GM12865 (cell line): ENCODE measurements at regions not wholly inside any gene's neighbourhood (a gene's known extent, or its start where the extent isn't known, plus 50 kb on each side); places are given as distances from the start of the nearest gene placed in this dataset.
A peak's percentile ranks its signal among the peaks of the same experiment; 100 is the strongest.

Source experiments
- DNase-seq: peaks from one replicate; pipeline ENCODE4 v3.0.0; 2010; ENCODE audit warnings: low read depth
- H3K4me3 ChIP-seq: 2 replicates; pipeline ENCODE4 v1.5.1; 2011; ENCODE audit warnings: mild to moderate bottlenecking, low read depth, low read length, control low read depth
- TF ChIP-seq, protein P1 (sequence below): IDR thresholded peaks from 2 replicates; pipeline ENCODE4 v1.5.1; 2011; ENCODE audit warnings: low read length, control low read depth, low read depth, inconsistent platforms; ENCODE audit not compliant: insufficient read depth; ENCODE audit errors: missing control alignments

DNA sequence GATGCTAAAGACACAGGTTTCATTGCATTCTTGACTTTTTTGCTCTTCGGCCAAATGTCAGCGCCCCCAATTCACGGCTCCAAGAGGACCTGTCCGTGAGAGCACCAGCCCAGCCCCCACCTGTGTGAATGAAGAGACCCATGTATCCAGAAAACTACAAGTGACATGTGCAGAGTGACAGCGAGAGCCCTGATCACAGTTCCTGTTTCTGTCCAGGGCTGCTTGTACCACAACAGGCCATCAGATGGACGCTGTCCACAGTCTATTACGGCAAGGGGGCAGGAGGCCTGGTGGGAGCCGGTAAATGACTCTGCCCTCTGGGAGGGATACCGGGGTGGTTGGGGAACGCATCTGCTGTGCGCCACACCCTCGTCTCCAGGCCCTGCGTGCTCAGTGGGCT, 520.9 kb upstream of the ID2 start:
- no peak overlapping the region for H3K4me3 ChIP-seq
- no peak for DNase-seq
- TF ChIP-seq, protein P1, sequence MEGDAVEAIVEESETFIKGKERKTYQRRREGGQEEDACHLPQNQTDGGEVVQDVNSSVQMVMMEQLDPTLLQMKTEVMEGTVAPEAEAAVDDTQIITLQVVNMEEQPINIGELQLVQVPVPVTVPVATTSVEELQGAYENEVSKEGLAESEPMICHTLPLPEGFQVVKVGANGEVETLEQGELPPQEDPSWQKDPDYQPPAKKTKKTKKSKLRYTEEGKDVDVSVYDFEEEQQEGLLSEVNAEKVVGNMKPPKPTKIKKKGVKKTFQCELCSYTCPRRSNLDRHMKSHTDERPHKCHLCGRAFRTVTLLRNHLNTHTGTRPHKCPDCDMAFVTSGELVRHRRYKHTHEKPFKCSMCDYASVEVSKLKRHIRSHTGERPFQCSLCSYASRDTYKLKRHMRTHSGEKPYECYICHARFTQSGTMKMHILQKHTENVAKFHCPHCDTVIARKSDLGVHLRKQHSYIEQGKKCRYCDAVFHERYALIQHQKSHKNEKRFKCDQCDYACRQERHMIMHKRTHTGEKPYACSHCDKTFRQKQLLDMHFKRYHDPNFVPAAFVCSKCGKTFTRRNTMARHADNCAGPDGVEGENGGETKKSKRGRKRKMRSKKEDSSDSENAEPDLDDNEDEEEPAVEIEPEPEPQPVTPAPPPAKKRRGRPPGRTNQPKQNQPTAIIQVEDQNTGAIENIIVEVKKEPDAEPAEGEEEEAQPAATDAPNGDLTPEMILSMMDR = no peak

DNA sequence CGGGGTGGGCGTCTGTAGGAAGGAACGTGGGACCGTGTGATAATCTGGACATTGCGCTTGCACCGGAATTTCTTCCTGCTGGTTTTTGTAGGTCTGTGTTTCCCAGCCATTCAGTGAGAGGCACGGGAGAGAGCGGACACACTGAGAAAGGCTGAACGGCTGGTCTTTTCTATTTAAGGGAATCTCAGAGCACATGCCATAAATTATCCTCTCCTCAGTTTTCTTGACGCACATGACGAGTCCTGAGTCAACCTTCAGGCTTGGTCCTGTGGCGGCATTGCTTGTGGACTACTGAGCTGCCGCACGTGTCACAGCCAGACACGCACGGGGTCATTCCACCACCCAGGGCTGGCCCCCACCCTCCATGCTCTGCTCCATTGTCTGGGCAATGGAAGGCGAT, 519.3 kb upstream of the ID2 start:
- TF ChIP-seq, protein P1 = no peak
- no peak for DNase-seq

DNA sequence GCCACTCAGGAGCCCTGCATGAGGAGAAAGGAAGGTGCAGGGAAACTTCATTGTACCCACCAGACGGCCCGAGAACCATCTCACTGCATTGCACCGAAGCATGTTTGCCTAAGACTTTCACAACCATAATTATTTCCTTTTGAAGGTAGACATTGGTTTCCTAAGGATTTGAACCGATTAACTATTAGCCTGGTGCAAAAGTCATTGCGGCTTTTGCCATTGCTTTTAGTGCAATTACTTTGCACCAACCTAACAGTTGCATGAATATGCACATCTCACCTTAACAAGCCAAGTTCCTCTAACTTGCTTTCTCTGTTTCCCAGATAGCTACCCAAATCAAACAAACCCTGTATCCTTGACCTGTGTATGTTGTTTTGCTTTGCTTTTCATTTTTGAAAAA, 516.3 kb upstream of the ID2 start:
- DNase-seq = no peak
- TF ChIP-seq, protein P1 = no peak
- no peak overlapping the region for H3K4me3 ChIP-seq

More for the DNA sequence above, 519.3 kb upstream of the ID2 start:
- H3K4me3 ChIP-seq = no peak overlapping the region

DNA sequence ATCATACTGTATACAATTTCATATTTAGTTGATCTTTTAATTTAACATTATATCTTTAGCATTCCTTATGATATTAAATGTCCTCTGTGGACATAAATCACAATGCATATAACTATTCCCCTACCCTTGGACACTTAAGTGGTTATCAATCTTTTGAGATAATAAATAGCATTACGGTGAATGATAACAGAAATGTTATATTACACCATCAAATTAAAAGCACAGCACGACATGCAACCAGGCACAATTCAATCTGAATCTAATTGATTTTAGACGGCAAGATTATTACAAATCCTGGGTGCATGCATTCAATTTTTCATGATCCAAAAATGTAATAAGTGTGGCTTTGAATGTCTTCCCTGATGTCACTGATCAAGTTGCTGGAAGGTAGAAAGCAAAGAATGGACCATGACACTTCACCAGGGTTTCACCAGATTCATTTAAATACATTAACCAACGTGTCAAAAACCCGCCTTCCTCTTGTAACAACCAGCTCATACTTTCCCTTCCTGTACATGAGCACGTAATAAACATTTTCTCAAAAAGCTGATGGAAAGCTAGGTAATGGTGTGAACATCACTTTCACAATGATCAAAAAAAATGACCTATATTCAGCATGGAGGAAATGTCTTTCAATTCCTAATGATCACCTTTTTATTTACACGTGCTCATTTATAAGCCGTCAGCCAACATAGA, 513.7 kb upstream of the ID2 start:
- peak; percentile 15 for DNase-seq
- TF ChIP-seq, protein P1 = no peak
- H3K4me3 ChIP-seq = no peak overlapping the region

DNA sequence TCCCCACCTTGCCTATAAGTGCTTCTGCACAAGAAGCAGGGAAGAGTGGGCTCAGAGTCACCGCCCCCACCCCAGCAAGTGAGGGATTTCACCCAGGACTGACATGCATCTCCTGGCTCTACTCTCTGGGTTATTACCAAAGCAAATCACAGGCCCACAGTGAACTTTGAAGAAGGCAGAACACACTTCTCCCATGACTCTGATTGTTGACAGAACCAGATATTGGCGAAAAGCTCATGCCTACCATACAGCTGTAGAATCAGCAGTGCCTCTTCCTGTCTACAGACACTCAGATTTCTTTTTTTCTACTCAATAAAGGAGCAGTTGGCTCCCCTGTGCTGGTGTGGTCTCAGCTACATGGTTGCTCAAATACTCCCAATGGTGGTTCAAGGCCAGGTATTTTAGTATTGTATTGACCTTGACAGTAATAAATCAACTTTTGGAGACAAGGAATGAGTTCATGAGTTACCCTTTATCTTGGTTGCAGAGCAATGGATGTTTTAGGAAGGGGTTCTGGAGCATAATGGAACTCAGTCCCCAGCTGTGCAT, 512.9 kb upstream of the ID2 start:
- H3K4me3 ChIP-seq = no peak overlapping the region
- TF ChIP-seq, protein P1 = no peak
- DNase-seq = no peak

DNA sequence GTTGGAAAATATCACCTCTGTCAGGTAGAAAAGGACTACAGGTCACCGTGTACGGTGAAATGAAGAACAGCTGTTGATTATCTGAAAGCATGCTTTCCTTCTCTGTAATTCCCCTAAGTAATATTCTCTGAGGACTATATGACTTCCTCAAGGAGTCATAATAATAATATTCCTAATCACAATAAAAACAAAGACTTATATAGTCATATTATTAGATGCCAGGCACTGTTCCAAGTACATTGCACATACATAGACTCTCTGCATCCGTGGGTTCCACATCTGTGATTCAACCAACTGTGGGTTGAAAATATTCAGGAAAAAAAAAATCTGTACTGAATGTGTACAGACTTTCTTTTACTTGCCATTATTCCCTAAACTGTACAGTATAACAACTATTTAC, 512.4 kb upstream of the ID2 start:
- TF ChIP-seq, protein P1 = no peak
- DNase-seq = no peak
- H3K4me3 ChIP-seq = no peak overlapping the region
